Dermis microvascular lymphatic vessel endothelial cell (primary cell): ENCODE measurements at regions not wholly inside any gene's neighbourhood (a gene's known extent, or its start where the extent isn't known, plus 50 kb on each side); places are given as distances from the start of the nearest gene placed in this dataset.

Experiments used
- DNase-seq, 2 donors: peaks; one replicate each; pipeline versions ENCODE4 v3.0.0 to v3.0.0-alpha.2; 2010; ENCODE audit warnings: low read depth in 2 of 2

- DNase-seq: no peak
These were observed 1015.4 kb upstream of the SEMA6D start for GRCh38 chr15:46701896-46702295.

- no peak for DNase-seq
These were observed 1014.1 kb upstream of the SEMA6D start for GRCh38 chr15:46703020-46703861.

- no peak for DNase-seq
These were observed 1013.3 kb upstream of the SEMA6D start for GRCh38 chr15:46703871-46704637.

- no peak for DNase-seq
These were observed 1009.9 kb upstream of the SEMA6D start for GRCh38 chr15:46707452-46707851.

- no peak for DNase-seq
These were observed 1009.1 kb upstream of the SEMA6D start for GRCh38 chr15:46708226-46708625.

- DNase-seq: no peak
These were observed 1007.7 kb upstream of the SEMA6D start for GRCh38 chr15:46709460-46710083.

- no peak for DNase-seq
These were observed 1006.8 kb upstream of the SEMA6D start for GRCh38 chr15:46710401-46710960.

GRCh38 chr15:46713045-46713444 is 1004.3 kb upstream of the SEMA6D start:
- DNase-seq: no peak

- DNase-seq: no peak
These were observed 1002.4 kb upstream of the SEMA6D start for GRCh38 chr15:46714950-46715349.

GRCh38 chr15:46723308-46723707 is 994.0 kb upstream of the SEMA6D start:
- DNase-seq: no peak

- no peak for DNase-seq
These were observed 985.2 kb upstream of the SEMA6D start for GRCh38 chr15:46732060-46732459.

GRCh38 chr15:46735115-46735514 is 982.2 kb upstream of the SEMA6D start:
- no peak for DNase-seq

GRCh38 chr15:46751303-46751702 is 966.0 kb upstream of the SEMA6D start:
- no peak for DNase-seq

- DNase-seq: no peak
These were observed 963.4 kb upstream of the SEMA6D start for GRCh38 chr15:46753946-46754345.

- DNase-seq: no peak
These were observed 954.2 kb upstream of the SEMA6D start for GRCh38 chr15:46763091-46763490.

GRCh38 chr15:46764851-46765250 is 952.5 kb upstream of the SEMA6D start:
- no peak for DNase-seq

- no peak for DNase-seq
These were observed 951.3 kb upstream of the SEMA6D start for GRCh38 chr15:46766021-46766420.

- DNase-seq: no peak
These were observed 949.0 kb upstream of the SEMA6D start for GRCh38 chr15:46768287-46768686.

GRCh38 chr15:46773016-46773415 is 944.3 kb upstream of the SEMA6D start:
- DNase-seq: no peak

- DNase-seq: no peak
These were observed 938.4 kb upstream of the SEMA6D start for GRCh38 chr15:46778876-46779275.

GRCh38 chr15:46786590-46787285 is 930.6 kb upstream of the SEMA6D start:
- no peak for DNase-seq
